HG03196 (cell line): ENCODE measurements at regions not wholly inside any gene's neighbourhood (a gene's known extent, or its start where the extent isn't known, plus 50 kb on each side); places are given as distances from the start of the nearest gene placed in this dataset.

Experiments used
- ATAC-seq: cut with Tn5 transposase; IDR thresholded peaks from one replicate; pipeline ENCODE4 v1.9.1; 2021; ENCODE audit not compliant: unreplicated experiment

- no peak for ATAC-seq
Measured at GRCh38 chr7:84684836-84685480, 490.4 kb upstream of the SEMA3A start.

- no peak for ATAC-seq
Measured at GRCh38 chr7:84682543-84682942, 488.0 kb upstream of the SEMA3A start.

- ATAC-seq: no peak
Measured at GRCh38 chr7:84678841-84679240, 484.3 kb upstream of the SEMA3A start.

- ATAC-seq: no peak
Measured at GRCh38 chr7:84677117-84677732, 482.6 kb upstream of the SEMA3A start.

GRCh38 chr7:84675633-84676034 is 481.0 kb upstream of the SEMA3A start:
- ATAC-seq: no peak

- no peak for ATAC-seq
Measured at GRCh38 chr7:84674236-84674913, 479.8 kb upstream of the SEMA3A start.

- no peak for ATAC-seq
Measured at GRCh38 chr7:84669177-84669732, 474.7 kb upstream of the SEMA3A start.

- no peak for ATAC-seq
Measured at GRCh38 chr7:84668116-84668515, 473.5 kb upstream of the SEMA3A start.

GRCh38 chr7:84666651-84667050 is 472.1 kb upstream of the SEMA3A start:
- no peak for ATAC-seq

GRCh38 chr7:84665339-84665738 is 470.8 kb upstream of the SEMA3A start:
- no peak for ATAC-seq

GRCh38 chr7:84664626-84665025 is 470.0 kb upstream of the SEMA3A start:
- no peak for ATAC-seq

GRCh38 chr7:84663224-84663623 is 468.6 kb upstream of the SEMA3A start:
- no peak for ATAC-seq

- ATAC-seq: no peak
Measured at GRCh38 chr7:84658286-84658685, 463.7 kb upstream of the SEMA3A start.

GRCh38 chr7:84654273-84654672 is 459.7 kb upstream of the SEMA3A start:
- no peak for ATAC-seq

- ATAC-seq: no peak
Measured at GRCh38 chr7:84651876-84652275, 457.3 kb upstream of the SEMA3A start.

GRCh38 chr7:84647797-84648757 is 453.5 kb upstream of the SEMA3A start:
- ATAC-seq: no peak

- no peak for ATAC-seq
Measured at GRCh38 chr7:84642611-84643010, 448.0 kb upstream of the SEMA3A start.

- no peak for ATAC-seq
Measured at GRCh38 chr7:84640637-84641036, 446.0 kb upstream of the SEMA3A start.

GRCh38 chr7:84638339-84638697 is 443.7 kb upstream of the SEMA3A start:
- ATAC-seq: no peak

- ATAC-seq: no peak
Measured at GRCh38 chr7:84637568-84638338, 443.2 kb upstream of the SEMA3A start.
